Dendritic cell treated with granulocyte-macrophage colony-stimulating factor and Interleukin-4, amounts not matched to agents 40 ng/mL and 50 ng/mL, for 4 days (primary cell): ENCODE measurements at regions not wholly inside any gene's neighbourhood (a gene's known extent, or its start where the extent isn't known, plus 50 kb on each side); places are given as distances from the start of the nearest gene placed in this dataset.

ENCODE experiments used
- H3K27ac Mint-ChIP-seq: one replicate; pipeline ENCODE4 v1.8.0; 2022; ENCODE audit warnings: mild to moderate bottlenecking, mixed read lengths
- H3K27me3 Mint-ChIP-seq: one replicate; pipeline ENCODE4 v1.8.0; 2022; ENCODE audit warnings: mild to moderate bottlenecking, mixed read lengths
- H3K36me3 Mint-ChIP-seq: one replicate; pipeline ENCODE4 v1.8.0; 2022; ENCODE audit warnings: low read depth, mixed read lengths
- H3K4me1 Mint-ChIP-seq: one replicate; pipeline ENCODE4 v1.8.0; 2022; ENCODE audit warnings: low read depth, mixed read lengths
- H3K4me3 Mint-ChIP-seq: one replicate; pipeline ENCODE4 v1.8.0; 2022; ENCODE audit warnings: mild to moderate bottlenecking, moderate library complexity, mixed read lengths
- H3K9me3 Mint-ChIP-seq: one replicate; pipeline ENCODE4 v1.8.0; 2022; ENCODE audit warnings: mixed read lengths
- intact Hi-C: fragments of 100-400 bp; cut with micrococcal nuclease; formaldehyde crosslinking; loops from one replicate; pipeline ENCODE4 v1.15.0; 2022

DNA sequence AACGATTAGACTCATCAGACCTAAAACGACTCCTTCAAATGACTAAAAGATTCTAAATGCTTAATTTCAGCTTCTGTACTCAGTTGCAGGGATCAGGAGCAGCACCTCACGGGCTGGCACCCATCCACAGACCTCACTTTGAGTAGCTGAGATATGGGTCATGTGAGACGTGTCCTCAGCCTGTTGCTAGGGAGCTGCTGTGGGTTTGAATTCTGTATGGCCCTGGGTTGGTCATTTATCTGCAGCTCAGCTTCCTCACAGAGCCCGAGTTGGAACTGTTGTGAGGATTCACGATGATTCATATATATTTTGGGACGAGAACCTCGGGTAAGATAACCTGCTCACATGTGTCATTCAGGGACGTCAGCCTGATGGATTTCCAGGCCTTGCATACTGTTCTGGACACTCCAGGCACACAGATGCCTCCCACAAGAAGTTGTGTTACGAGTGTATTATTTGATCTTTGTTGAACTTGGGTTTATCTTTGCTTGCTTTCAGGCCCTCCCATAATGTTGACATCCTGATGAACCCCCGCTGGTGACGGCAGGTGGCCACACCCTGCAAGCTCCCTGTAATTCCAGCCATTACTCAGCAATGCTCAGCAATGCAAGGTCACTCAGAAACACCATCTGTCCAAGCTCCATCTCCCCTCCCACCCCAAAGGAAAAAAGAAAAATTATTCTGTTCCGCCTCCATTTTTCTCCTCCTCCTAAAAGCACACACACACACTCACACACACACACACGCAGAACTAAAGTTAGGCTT, 137.6 kb downstream of the RBFOX3 start:
- no peaks in the 10 kb centered on the region for H3K36me3 Mint-ChIP-seq
- intact Hi-C loops: no loop called here
- H3K27me3 Mint-ChIP-seq: peaks cover 13% of the 10 kb centered on the region
- H3K27ac Mint-ChIP-seq: no peak overlapping the region
- no peak overlapping the region for H3K4me3 Mint-ChIP-seq
- no peaks in the 10 kb centered on the region for H3K9me3 Mint-ChIP-seq
- H3K4me1 Mint-ChIP-seq: no peaks in the 10 kb centered on the region

DNA sequence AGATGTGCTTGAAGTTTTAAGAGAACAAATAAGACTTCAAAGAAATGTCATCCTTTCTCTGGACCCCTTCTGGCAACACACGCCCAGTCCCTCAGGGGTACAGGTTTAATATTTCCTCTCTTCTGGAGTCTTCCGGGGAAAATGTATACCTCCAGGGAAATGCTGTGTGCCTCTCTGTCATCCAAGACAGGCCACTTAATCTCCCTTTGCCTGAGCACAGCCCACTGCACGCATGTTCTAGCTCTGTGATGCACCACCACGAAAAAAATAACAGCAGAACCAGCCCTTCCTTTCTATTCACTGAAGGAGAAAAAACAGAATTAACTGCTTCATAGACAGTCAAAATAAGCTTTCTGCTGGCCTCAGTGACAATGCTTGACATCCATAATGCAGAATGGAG, 140.1 kb downstream of the RBFOX3 start:
- H3K9me3 Mint-ChIP-seq: no peaks in the 10 kb centered on the region

DNA sequence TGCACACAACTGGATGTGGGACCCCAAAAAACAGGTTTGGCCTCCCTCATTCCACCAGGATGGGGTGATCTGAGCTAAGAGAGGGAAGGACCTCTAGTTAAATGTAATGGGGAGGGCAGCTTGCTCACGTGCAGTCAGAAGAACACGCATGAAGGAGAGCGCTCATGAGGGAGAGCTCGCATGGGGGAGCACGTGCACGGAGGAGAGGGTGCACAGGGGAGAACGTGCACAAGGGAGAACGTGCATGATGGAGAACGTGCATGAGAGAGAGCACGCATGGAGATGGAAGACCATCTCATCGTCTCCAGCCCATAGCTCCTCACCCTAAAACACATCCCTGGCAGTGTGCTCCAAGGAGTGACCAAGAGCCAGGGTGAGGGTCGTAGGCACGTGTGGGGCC, 141.2 kb downstream of the RBFOX3 start:
- Mint-ChIP-seq H3K4me1 (no peaks in the 10 kb centered on the region), H3K9me3 (no peaks in the 10 kb centered on the region), H3K36me3 (no peaks in the 10 kb centered on the region), H3K4me3 (no peak overlapping the region), H3K27me3 (peaks cover 5% of the 10 kb centered on the region), H3K27ac (no peak overlapping the region)
- intact Hi-C loops: no loop called here

More for the DNA sequence above, 140.1 kb downstream of the RBFOX3 start:
- no peak overlapping the region for H3K4me3 Mint-ChIP-seq
- no peak overlapping the region for H3K27ac Mint-ChIP-seq
- intact Hi-C loops: no loop called here
- no peaks in the 10 kb centered on the region for H3K36me3 Mint-ChIP-seq
- H3K4me1 Mint-ChIP-seq: no peaks in the 10 kb centered on the region
- H3K27me3 Mint-ChIP-seq: peaks cover 6% of the 10 kb centered on the region

DNA sequence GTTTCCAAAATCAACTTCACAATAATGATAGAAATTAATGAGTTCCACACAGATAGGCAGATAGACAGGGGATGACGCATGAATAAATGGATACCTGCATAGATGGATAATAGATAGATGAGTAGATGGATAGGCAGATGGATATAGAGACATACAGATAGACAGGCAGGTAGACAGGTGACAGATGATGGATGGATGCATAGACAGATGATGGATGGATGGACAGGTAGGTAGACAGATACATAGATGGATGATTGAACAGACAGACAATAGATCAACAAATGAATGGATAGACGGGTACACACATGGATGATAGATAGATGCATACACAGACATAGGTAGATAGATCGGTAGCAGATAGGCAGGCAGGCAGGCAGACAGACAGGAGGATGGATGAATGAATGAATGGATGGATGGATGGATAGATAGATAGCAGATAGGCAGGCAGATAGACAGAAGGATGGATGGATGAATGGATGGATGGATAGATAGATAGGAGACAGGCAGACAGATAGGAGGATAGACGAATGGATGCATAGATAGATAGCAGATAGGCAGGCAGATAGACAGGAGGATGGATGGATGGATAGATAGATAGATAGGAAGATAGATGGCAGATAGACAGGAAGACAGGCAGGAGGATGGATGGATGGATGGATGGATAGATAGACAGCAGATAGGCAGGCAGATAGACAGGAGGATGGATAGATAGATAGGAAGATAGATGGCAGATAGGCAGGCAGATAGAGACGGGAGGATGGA, 142.5 kb downstream of the RBFOX3 start:
- no peaks in the 10 kb centered on the region for H3K36me3 Mint-ChIP-seq
- intact Hi-C loops: no loop called here
- no peaks in the 10 kb centered on the region for H3K9me3 Mint-ChIP-seq
- H3K27me3 Mint-ChIP-seq: peaks cover 4% of the 10 kb centered on the region
- H3K4me3 Mint-ChIP-seq: no peak overlapping the region
- H3K27ac Mint-ChIP-seq: no peak overlapping the region
- H3K4me1 Mint-ChIP-seq: no peaks in the 10 kb centered on the region

DNA sequence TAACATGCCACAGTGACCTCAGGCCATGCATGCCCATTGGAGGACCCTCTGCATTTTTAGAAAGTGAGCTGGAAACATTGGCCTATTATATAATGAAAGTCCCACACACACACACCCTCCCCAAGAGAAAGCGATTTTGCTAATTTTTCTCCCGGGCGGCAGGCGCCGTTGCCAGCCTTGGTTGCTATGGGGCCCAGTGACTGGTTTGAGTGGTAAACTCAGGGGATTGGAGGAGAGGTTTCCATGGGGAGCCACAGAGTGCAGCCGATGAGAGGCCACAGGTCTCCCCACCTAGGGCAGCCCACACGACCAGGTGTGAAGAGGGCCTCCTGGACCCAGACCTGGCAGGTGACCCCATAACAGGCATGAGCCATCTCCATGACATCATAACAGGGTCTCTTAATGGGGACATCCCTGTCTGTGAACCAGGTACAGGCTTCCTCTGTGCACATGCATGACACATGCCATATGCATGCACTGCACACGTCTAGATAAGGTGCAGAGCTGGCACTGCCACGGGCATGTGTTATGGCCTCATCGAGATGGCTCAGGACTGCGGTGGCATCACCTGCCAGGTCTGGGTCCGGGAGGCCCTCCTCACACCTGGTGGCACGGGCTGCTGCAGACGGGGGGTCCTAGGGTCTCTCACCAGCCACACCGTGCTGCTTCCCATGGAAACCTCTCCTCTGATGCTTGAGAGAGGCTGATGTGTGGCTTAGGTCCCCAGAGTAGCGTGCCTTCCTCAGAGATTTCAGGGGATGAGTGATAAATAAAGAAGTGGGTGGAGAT, 144.1 kb downstream of the RBFOX3 start:
- Mint-ChIP-seq H3K4me1 (no peaks in the 10 kb centered on the region), H3K36me3 (no peaks in the 10 kb centered on the region), H3K4me3 (no peak overlapping the region), H3K9me3 (no peaks in the 10 kb centered on the region), H3K27me3 (peaks cover 4% of the 10 kb centered on the region), H3K27ac (no peak overlapping the region)
- intact Hi-C loops: no loop called here

DNA sequence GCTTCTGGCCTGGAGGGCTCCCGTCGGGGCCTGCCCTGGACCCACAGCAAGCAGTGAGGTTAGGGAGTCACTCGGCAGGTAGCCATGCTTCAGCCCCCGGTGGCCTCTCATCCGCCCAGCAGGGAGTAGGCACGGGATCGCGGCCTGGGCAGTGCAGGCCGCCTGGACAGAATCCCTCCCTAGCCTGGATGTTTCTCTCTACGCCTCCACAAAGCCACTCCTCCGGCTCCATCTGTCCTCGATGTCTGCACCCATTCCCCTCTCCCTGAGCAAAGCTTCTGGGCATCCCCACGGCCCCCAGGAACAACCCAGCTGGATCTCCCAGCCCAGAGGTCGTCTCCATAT, 145.2 kb downstream of the RBFOX3 start:
- peaks cover 4% of the 10 kb centered on the region for H3K27me3 Mint-ChIP-seq
- no peak overlapping the region for H3K4me3 Mint-ChIP-seq
- no peak overlapping the region for H3K27ac Mint-ChIP-seq
- intact Hi-C loops: no loop called here
- no peaks in the 10 kb centered on the region for H3K4me1 Mint-ChIP-seq
- no peaks in the 10 kb centered on the region for H3K36me3 Mint-ChIP-seq
- H3K9me3 Mint-ChIP-seq: no peaks in the 10 kb centered on the region

DNA sequence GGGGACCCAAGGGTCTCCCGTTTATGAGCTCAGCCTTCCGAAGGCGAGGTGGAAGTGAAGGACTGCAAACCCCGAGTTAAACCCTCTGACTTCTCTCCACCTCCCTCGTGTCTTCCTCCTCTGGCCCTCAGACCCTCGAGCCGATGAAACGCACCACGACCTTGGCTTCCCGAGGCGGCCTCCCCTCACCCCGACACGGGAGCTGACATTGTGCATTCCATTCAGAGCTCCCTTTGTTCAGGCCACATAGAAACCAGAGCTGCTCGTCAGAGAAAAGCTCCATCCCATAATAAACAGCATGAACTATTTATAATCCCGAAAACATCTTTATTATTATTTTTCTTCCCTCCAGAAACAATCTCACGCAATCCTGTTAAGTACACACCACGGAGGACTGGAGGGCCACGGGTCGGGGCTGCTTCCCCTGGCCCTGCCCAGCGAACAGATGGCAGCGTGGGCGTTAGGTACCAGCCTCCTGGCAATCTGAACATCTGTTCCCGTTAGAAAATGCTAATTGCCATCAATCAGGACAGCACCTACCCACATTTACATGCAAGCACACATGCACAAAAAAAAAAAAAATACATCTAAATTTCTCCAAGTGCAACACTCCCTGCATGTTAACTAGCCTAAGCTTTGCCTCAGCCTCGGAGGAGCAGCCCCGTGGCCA, 145.7 kb downstream of the RBFOX3 start:
- Mint-ChIP-seq H3K9me3 (no peaks in the 10 kb centered on the region), H3K27me3 (peaks cover 4% of the 10 kb centered on the region), H3K4me3 (no peak overlapping the region), H3K36me3 (no peaks in the 10 kb centered on the region), H3K4me1 (no peaks in the 10 kb centered on the region), H3K27ac (no peak overlapping the region)
- intact Hi-C loops: no loop called here

DNA sequence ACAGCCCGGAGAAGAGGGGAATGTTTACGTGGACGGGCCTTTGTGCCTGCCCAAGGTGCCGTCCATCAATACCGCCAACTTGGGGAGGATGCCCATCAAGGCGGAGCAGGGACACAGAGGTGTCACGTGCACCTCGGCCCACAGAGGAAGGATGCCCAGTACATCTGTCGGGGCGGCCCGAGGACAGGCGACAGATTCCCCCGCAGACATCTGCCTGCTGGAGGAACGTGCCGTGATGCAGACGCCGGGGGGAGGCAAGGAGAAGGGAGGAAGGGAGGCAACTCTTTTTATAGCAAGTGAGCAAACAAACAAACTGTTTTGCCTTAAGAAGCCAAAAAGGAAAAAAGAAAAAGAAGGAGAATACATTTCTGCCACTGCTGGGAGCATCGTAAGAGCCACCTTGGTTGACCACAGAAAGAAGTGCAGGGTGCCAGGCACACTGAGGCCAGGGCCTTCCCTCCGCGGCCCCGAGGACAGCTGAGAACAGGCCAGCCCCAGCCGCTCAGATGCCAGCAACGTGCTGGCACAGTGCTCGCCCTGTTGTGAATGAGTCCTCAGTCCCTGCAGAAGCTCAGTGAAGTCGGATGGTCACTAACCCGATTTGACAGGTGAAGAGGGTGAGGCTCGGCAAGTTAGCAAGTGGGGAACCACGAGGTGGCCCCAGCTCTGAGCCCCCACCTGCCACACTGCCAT, 146.4 kb downstream of the RBFOX3 start:
- H3K27me3 Mint-ChIP-seq: peaks cover 4% of the 10 kb centered on the region
- H3K4me1 Mint-ChIP-seq: no peaks in the 10 kb centered on the region
- intact Hi-C loops: no loop called here
- H3K4me3 Mint-ChIP-seq: no peak overlapping the region
- no peak overlapping the region for H3K27ac Mint-ChIP-seq
- no peaks in the 10 kb centered on the region for H3K9me3 Mint-ChIP-seq
- no peaks in the 10 kb centered on the region for H3K36me3 Mint-ChIP-seq

DNA sequence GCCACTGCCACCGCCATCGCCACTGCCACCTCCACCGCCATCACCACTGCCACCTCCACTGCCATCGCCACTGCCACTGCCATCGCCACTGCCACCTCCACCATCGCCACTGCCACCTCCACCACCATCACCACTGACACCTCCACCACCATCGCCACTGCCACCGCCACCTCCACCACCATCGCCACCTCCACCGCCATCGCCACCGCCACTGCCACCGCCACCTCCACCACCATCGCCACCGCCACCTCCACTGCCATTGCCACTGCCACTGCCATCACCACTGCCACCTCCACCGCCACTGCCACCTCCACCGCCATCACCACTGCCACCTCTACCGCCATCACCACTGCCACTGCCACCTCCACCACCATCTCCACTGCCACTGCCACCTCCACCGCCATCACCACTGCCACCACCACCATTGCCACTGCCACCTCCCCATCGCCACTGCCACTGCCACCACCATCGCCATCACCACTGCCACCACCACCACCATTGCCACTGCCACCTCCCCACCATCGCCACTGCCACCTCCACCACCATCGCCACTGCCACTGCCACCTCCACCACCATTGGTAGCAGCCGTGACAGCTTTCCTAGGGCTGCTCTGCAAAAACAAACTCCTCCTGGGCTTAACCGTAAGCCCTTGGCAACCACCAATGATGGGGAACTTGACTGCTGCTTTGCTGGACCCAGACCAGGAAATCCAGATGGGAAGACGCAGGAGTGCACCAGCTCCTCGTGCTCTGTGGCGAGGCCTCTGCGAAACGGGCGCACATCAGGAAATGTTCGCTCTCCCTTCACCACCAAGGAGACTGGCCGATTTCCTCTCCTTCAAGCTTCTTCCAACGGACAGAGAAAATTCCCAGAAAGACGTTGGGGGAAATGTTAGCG, 147.2 kb downstream of the RBFOX3 start:
- no peaks in the 10 kb centered on the region for H3K9me3 Mint-ChIP-seq
- H3K36me3 Mint-ChIP-seq: no peaks in the 10 kb centered on the region
- no peaks in the 10 kb centered on the region for H3K4me1 Mint-ChIP-seq
- intact Hi-C loops: no loop called here
- no peak overlapping the region for H3K4me3 Mint-ChIP-seq
- H3K27me3 Mint-ChIP-seq: peaks cover 4% of the 10 kb centered on the region
- H3K27ac Mint-ChIP-seq: no peak overlapping the region

DNA sequence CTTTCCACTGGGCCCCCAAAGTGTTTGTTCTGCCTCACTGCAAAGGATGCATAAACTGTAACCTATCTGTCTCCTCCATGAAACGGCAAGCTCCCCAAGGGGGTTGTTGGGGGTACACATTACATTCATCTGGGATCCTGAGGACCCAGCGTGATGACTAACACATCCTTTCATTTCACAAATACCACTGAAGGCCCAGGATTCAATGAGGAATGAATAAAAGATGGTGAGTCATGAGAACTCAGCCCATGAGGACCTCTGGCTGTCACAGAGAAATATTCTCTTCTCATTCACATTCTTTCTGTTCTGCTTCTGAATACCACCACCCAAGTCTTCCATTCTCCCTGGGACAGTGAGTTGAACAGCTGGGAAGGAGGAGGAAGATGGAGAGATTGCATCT, 149.8 kb downstream of the RBFOX3 start:
- intact Hi-C loops: no loop called here
- no peak overlapping the region for H3K4me3 Mint-ChIP-seq
- no peaks in the 10 kb centered on the region for H3K4me1 Mint-ChIP-seq
- no peak overlapping the region for H3K27ac Mint-ChIP-seq
- H3K9me3 Mint-ChIP-seq: no peaks in the 10 kb centered on the region
- H3K36me3 Mint-ChIP-seq: no peaks in the 10 kb centered on the region
- H3K27me3 Mint-ChIP-seq: peaks cover 3% of the 10 kb centered on the region

DNA sequence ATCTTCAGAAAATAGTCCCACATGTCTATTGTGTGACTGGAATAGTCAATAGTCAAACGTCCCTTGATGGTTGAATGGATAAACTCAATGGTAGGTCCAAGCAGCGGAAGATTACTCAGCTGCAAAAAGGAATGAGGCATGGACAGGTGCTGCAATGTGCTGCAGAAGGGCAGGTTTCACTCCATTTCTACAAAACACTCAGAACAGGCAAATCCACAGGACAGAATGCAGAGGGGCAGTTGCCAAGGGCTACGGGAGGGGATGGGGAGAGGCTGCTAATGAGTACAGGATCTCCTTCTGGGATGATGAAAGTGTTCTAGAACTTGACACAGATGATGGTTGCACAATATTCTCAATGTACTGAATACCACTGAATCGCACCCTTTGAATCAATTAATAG, 151.0 kb downstream of the RBFOX3 start:
- no peak overlapping the region for H3K4me3 Mint-ChIP-seq
- intact Hi-C loops: no loop called here
- no peak overlapping the region for H3K27ac Mint-ChIP-seq
- H3K36me3 Mint-ChIP-seq: no peaks in the 10 kb centered on the region
- H3K4me1 Mint-ChIP-seq: no peaks in the 10 kb centered on the region
- H3K27me3 Mint-ChIP-seq: no peaks in the 10 kb centered on the region
- no peaks in the 10 kb centered on the region for H3K9me3 Mint-ChIP-seq

DNA sequence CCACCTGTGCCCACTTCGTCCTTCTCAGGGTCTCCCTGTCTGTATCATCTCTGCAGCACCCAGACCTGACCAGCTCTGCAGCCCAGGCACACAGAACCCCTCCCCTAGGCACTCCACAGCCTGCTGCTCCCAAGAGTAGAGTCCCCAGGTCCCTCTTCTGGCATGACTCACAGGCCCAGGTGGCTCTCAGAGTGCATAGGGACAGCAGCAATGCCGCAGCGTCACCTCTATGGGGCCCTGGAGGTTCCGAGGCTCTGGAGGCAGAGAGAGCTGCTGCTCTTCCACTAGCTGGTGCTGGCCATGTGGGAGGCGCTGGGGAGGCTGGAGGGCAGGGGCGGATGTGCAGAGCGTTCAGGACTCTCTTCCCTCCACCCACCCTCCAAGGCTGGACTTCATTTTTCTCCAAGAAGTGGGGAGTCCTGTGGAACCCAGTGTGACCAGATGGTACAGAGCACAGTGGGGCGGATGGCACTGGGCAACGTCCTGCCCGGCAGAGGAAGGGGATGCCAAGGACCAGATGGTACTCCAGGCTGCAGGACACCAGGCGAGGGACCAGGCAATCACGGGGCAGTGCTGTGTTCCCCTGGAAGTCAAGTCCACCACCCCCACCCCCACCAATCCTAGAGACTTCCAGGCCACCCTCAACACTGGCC, 151.7 kb downstream of the RBFOX3 start:
- intact Hi-C loops: no loop called here
- H3K27ac Mint-ChIP-seq: no peak overlapping the region
- H3K36me3 Mint-ChIP-seq: no peaks in the 10 kb centered on the region
- no peaks in the 10 kb centered on the region for H3K27me3 Mint-ChIP-seq
- no peak overlapping the region for H3K4me3 Mint-ChIP-seq
- H3K9me3 Mint-ChIP-seq: no peaks in the 10 kb centered on the region
- no peaks in the 10 kb centered on the region for H3K4me1 Mint-ChIP-seq
